Mucosa of descending colon (tissue), 3 donors: ENCODE measurements at regions not wholly inside any gene's neighbourhood (a gene's known extent, or its start where the extent isn't known, plus 50 kb on each side); places are given as distances from the start of the nearest gene placed in this dataset.

Experiments
- ATAC-seq: fragments of 200-7000 bp; cut with Tn5 transposase; one replicate; pipeline ENCODE4 v1.9.1; 2020; ENCODE audit warnings: mild to moderate bottlenecking, moderate library complexity
- DNase-seq, 3 donors: peaks; one replicate each; pipeline ENCODE4 v3.0.0-alpha.2; 2020
- H3K36me3 ChIP-seq: fragments of 200-600 bp; one replicate; pipeline ENCODE4 v1.8.0; 2021; ENCODE audit warnings: low read depth, mild to moderate bottlenecking
- H3K4me1 ChIP-seq: fragments of 200-600 bp; one replicate; pipeline ENCODE4 v1.8.0; 2021; ENCODE audit warnings: low read depth, mild to moderate bottlenecking
- H3K4me3 ChIP-seq: fragments of 200-600 bp; one replicate; pipeline ENCODE4 v1.8.0; 2021; ENCODE audit warnings: mild to moderate bottlenecking
- H3K9me3 ChIP-seq: fragments of 200-600 bp; one replicate; pipeline ENCODE4 v1.8.0; 2021; ENCODE audit warnings: mild to moderate bottlenecking
- CTCF ChIP-seq: fragments of 200-600 bp; IDR thresholded peaks from one replicate; pipeline ENCODE4 v1.8.0; 2022; ENCODE audit warnings: antibody characterized with exemption, mild to moderate bottlenecking
- intact Hi-C, 2 donors: fragments of 100-400 bp; cut with DNase I in 1 of 2; cut with micrococcal nuclease in 1 of 2; formaldehyde crosslinking; loops; one replicate each; pipeline versions ENCODE4 v1.11.0 to v1.11.1; 2022; cut with DNase I, micrococcal nuclease
- donor health status: DM: no; HTN: no; CAD: no; lungs with moderate emphysema.
- donor health status: DM: no; HTN: no; CAD: no.
- donor health status: DM: no; HTN: yes; CAD: no.

- no peaks in the 10 kb centered on the region for H3K4me1 ChIP-seq
- no peaks in the 10 kb centered on the region for H3K36me3 ChIP-seq
- intact Hi-C loops = no loop called here
- DNase-seq (no peak), ATAC-seq (no peak)
- no peaks in the 10 kb centered on the region for H3K9me3 ChIP-seq
- TF ChIP-seq CTCF = no peak
- H3K4me3 ChIP-seq = no peak overlapping the region
Measured at GRCh38 chrX:39888730-39889129, 209.0 kb downstream of the BCOR start.

GRCh38 chrX:39889704-39890103 lies 208.1 kb downstream of the BCOR start:
- no peak for DNase-seq
- TF ChIP-seq CTCF = no peak
- Histone ChIP-seq H3K9me3 (no peaks in the 10 kb centered on the region), H3K4me1 (no peaks in the 10 kb centered on the region), H3K4me3 (no peak overlapping the region), H3K36me3 (no peaks in the 10 kb centered on the region)
- intact Hi-C loops = no loop called here
- ATAC-seq = peak; percentile 47

GRCh38 chrX:39890807-39891206 lies 207.0 kb downstream of the BCOR start:
- no peak for TF ChIP-seq CTCF
- no peaks in the 10 kb centered on the region for H3K9me3 ChIP-seq
- H3K36me3 ChIP-seq = no peaks in the 10 kb centered on the region
- ATAC-seq (no peak), DNase-seq (no peak)
- H3K4me1 ChIP-seq = no peaks in the 10 kb centered on the region
- intact Hi-C loops = no loop called here
- no peak overlapping the region for H3K4me3 ChIP-seq

GRCh38 chrX:39891781-39892180 lies 206.0 kb downstream of the BCOR start:
- no peak for TF ChIP-seq CTCF
- Histone ChIP-seq H3K4me1 (no peaks in the 10 kb centered on the region), H3K36me3 (no peaks in the 10 kb centered on the region), H3K4me3 (no peak overlapping the region), H3K9me3 (no peaks in the 10 kb centered on the region)
- ATAC-seq (no peak), DNase-seq (no peak)
- intact Hi-C loops = no loop called here

GRCh38 chrX:39893417-39894338 lies 204.1 kb downstream of the BCOR start:
- no peak for TF ChIP-seq CTCF
- H3K4me3 ChIP-seq = no peak overlapping the region
- no peaks in the 10 kb centered on the region for H3K36me3 ChIP-seq
- H3K9me3 ChIP-seq = no peaks in the 10 kb centered on the region
- intact Hi-C loops = no loop called here
- ATAC-seq (no peak), DNase-seq (no peak)
- H3K4me1 ChIP-seq = no peaks in the 10 kb centered on the region
